SK-N-SH (cell line): ENCODE measurements at regions not wholly inside any gene's neighbourhood (a gene's known extent, or its start where the extent isn't known, plus 50 kb on each side); places are given as distances from the start of the nearest gene placed in this dataset.

Experiments used
- CTCF ChIA-PET: fragments of 300-600, 350-600 bp; formaldehyde crosslinking; extraction: SDS; loops from one replicate; lab custom pipeline; 2021; lab: Yijun Ruan, JAX
- POLR2A ChIA-PET: fragments of 350-600 bp; sonication (Branson Sonifier 250); formaldehyde crosslinking; extraction: SDS; loops from one replicate; lab custom pipeline; 2020; ENCODE audit warnings: antibody characterized with exemption, inconsistent platforms; lab: Yijun Ruan, JAX
- DNase-seq: peaks from one replicate; pipeline ENCODE4 v3.0.0; 2012
- H2AFZ ChIP-seq: fragments of 200-600 bp; sonication (generic); 2 replicates; pipeline ENCODE4 v1.8.1; 2016; ENCODE audit warnings: antibody characterized with exemption, mild to moderate bottlenecking, low read depth
- H3F3A ChIP-seq: fragments of 200-600 bp; sonication (generic); replicated peaks from 2 replicates; pipeline ENCODE3; 2016; ENCODE audit warnings: antibody characterized with exemption, mild to moderate bottlenecking; ENCODE audit not compliant: insufficient read depth
- H3K27ac ChIP-seq, 2 experiments: fragments of 200-500 bp in 1 of 2; fragments of 200-600 bp in 1 of 2; sonication (Bioruptor generic) in 1 of 2; sonication (generic), shearing (Covaris generic) in 1 of 2; 2 replicates each; pipeline versions ENCODE4 v1.5.1 to v1.6.1; 2014 to 2016; ENCODE audit warnings: low read depth in 2 of 2, inconsistent platforms in 1 of 2, low read length in 1 of 2, mild to moderate bottlenecking in 1 of 2, mixed read lengths in 1 of 2
- H3K27me3 ChIP-seq: fragments of 200-600 bp; sonication (generic), shearing (Covaris generic); 2 replicates; pipeline ENCODE4 v1.6.1; 2016; ENCODE audit warnings: mixed run types; ENCODE audit not compliant: insufficient read depth
- H3K36me3 ChIP-seq, 2 experiments: fragments of 200-500 bp in 1 of 2; fragments of 200-600 bp in 1 of 2; sonication (Bioruptor generic) in 1 of 2; sonication (generic) in 1 of 2; replicated peaks in 1 of 2; 2 replicates each; pipeline versions ENCODE3 to v1.5.1; 2014 to 2016; ENCODE audit warnings: low read length in 1 of 2, mild to moderate bottlenecking in 1 of 2; ENCODE audit not compliant: insufficient read depth in 2 of 2, control insufficient read depth in 1 of 2
- H3K4me1 ChIP-seq, 2 experiments: fragments of 200-500 bp in 1 of 2; fragments of 200-600 bp in 1 of 2; sonication (Bioruptor generic) in 1 of 2; sonication (generic), shearing (Covaris generic) in 1 of 2; 2 replicates each; pipeline versions ENCODE4 v1.5.1 to v1.6.1; 2014 to 2016; ENCODE audit warnings: low read depth in 1 of 2, low read length in 1 of 2, mixed run types in 1 of 2; ENCODE audit not compliant: insufficient read depth in 2 of 2, control insufficient read depth in 1 of 2
- H3K4me2 ChIP-seq: fragments of 200-600 bp; sonication (generic), shearing (Covaris generic); 2 replicates; pipeline ENCODE4 v1.6.1; 2017; ENCODE audit warnings: mixed run types
- H3K4me3 ChIP-seq, 2 experiments: fragments of 200-500 bp in 1 of 2; fragments of 200-600 bp in 1 of 2; sonication (Bioruptor generic) in 1 of 2; sonication (generic), shearing (Covaris generic) in 1 of 2; 2 replicates each; pipeline versions ENCODE4 v1.5.1 to v1.8.1; 2014 to 2016; ENCODE audit warnings: low read depth in 2 of 2, inconsistent platforms in 1 of 2, low read length in 1 of 2, mild to moderate bottlenecking in 1 of 2, mixed read lengths in 1 of 2, moderate library complexity in 1 of 2
- H3K79me2 ChIP-seq: fragments of 200-600 bp; sonication (generic); 2 replicates; pipeline ENCODE4 v1.8.1; 2017; ENCODE audit warnings: mild to moderate bottlenecking; ENCODE audit not compliant: insufficient read depth
- H3K9ac ChIP-seq: fragments of 200-600 bp; sonication (generic); 2 replicates; pipeline ENCODE4 v1.6.1; 2017; ENCODE audit warnings: mixed run types
- H3K9me2 ChIP-seq: fragments of 200-600 bp; sonication (generic); 2 replicates; pipeline ENCODE4 v1.6.1; 2017; ENCODE audit warnings: mixed run types
- H3K9me3 ChIP-seq: fragments of 200-600 bp; sonication (generic); 2 replicates; pipeline ENCODE4 v1.6.1; 2017; ENCODE audit warnings: mixed run types, mild to moderate bottlenecking, moderate library complexity
- H4K20me1 ChIP-seq: fragments of 200-600 bp; sonication (generic); 2 replicates; pipeline ENCODE4 v1.6.1; 2017; ENCODE audit warnings: mild to moderate bottlenecking, mixed run types; ENCODE audit not compliant: insufficient read depth
- ELF1 ChIP-seq: IDR thresholded peaks from 2 replicates; pipeline ENCODE4 v1.4.0; 2012
- EZH2phosphoT487 ChIP-seq: fragments of 200-600 bp; sonication (generic); IDR thresholded peaks from 2 replicates; pipeline ENCODE4 v1.6.1; 2017; ENCODE audit warnings: low read depth, mixed run types, mild to moderate bottlenecking, antibody characterized with exemption, moderate library complexity, borderline replicate concordance
- FOSL2 ChIP-seq: IDR thresholded peaks from 2 replicates; pipeline ENCODE4 v1.4.0; 2012; ENCODE audit warnings: low read depth, mild to moderate bottlenecking, moderate library complexity, borderline replicate concordance
- FOXJ3 ChIP-seq: sonication (generic); formaldehyde crosslinking; IDR thresholded peaks from 2 replicates; pipeline ENCODE4 v1.5.1; 2020; ENCODE audit warnings: mild to moderate bottlenecking, missing genetic modification reagents
- GATA2 ChIP-seq: sonication (generic); formaldehyde crosslinking; IDR thresholded peaks from 2 replicates; pipeline ENCODE4 v1.5.0; 2020; ENCODE audit warnings: mild to moderate bottlenecking, missing genetic modification reagents
- JUND ChIP-seq: IDR thresholded peaks from 2 replicates; pipeline ENCODE4 v1.4.0; 2012
- MEF2A ChIP-seq: IDR thresholded peaks from 2 replicates; pipeline ENCODE4 v1.4.0; 2012; ENCODE audit warnings: low read depth, borderline replicate concordance
- NRF1 ChIP-seq: IDR thresholded peaks from 2 replicates; pipeline ENCODE4 v1.6.1; 2012; ENCODE audit warnings: low read depth, mild to moderate bottlenecking, low read length
- RCOR1 ChIP-seq: fragments of 150-350 bp; IDR thresholded peaks from 2 replicates; pipeline ENCODE4 v1.6.1; 2017; ENCODE audit warnings: antibody characterized with exemption, low read length
- RFX5 ChIP-seq: IDR thresholded peaks from 2 replicates; pipeline ENCODE4 v1.6.1; 2012; ENCODE audit warnings: mild to moderate bottlenecking, improper control_type of control experiment, low read length
- SIN3A ChIP-seq: IDR thresholded peaks from 2 replicates; pipeline ENCODE4 v1.6.1; 2012; ENCODE audit warnings: low read depth, mild to moderate bottlenecking, low read length, moderate library complexity, borderline replicate concordance
- SMC3 ChIP-seq: IDR thresholded peaks from 2 replicates; pipeline ENCODE4 v1.6.1; 2012; ENCODE audit warnings: low read depth, low read length, improper control_type of control experiment
- TAF1 ChIP-seq: IDR thresholded peaks from 2 replicates; pipeline ENCODE4 v1.6.1; 2012; ENCODE audit warnings: low read depth, mild to moderate bottlenecking, low read length, moderate library complexity, borderline replicate concordance
- TCF12 ChIP-seq: IDR thresholded peaks from 2 replicates; pipeline ENCODE4 v1.4.0; 2012
- WGBS: methylation state at CpG from one replicate; pipeline ENCODE4 v1.1.6; 2017; ENCODE audit warnings: low lambda C conversion rate; 5-methylcytosine and 5-hydroxymethylcytosine counted together
- TF ChIP-seq, protein P1 (sequence below): IDR thresholded peaks from 2 replicates; pipeline ENCODE4 v1.4.0; 2012; ENCODE audit warnings: low read depth, borderline replicate concordance
- TF ChIP-seq, protein P2 (sequence below): fragments of 150-350 bp; IDR thresholded peaks from 2 replicates; pipeline ENCODE4 v1.6.1; 2017; ENCODE audit warnings: antibody characterized with exemption, low read length, low read depth, borderline replicate concordance
- TF ChIP-seq, protein P3 (sequence below): IDR thresholded peaks from 2 replicates; pipeline ENCODE4 v1.4.0; 2012; ENCODE audit warnings: low read depth
- TF ChIP-seq, protein P4 (sequence below): IDR thresholded peaks from 2 replicates; pipeline ENCODE4; 2012
- TF ChIP-seq, protein P5 (sequence below): fragments of 200-600 bp; sonication (generic); IDR thresholded peaks from 2 replicates; pipeline ENCODE4 v1.6.1; 2017; ENCODE audit warnings: antibody characterized with exemption, mild to moderate bottlenecking, moderate library complexity

DNA sequence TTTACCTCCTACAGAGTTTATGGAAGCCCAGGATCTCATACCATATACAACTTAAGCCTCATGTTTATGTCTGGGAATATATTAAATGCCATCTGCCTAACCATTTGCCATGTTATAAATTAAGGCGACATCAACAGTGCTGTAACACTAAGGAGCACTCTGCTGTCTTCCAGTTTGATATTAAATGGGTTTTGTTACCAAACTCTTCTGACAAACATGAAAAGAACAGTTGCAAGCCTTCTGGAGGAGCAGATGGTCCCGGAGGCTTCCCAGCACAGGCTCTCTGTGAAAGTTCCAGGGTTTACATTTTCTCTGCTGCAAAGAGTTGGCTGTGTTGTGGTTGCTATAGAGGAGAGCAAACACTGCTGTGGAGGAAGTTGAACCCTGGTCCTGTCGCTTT, 545.3 kb upstream of the SALL1 start:
- no peak overlapping the region for H3K4me3 ChIP-seq
- H2AFZ ChIP-seq: no peak overlapping the region
- ChIA-PET CTCF (no interaction called here), POLR2A (no interaction called here)
- no peaks in the 10 kb centered on the region for H3K27me3 ChIP-seq
- no peaks in the 10 kb centered on the region for H3F3A ChIP-seq
- no peaks in the 10 kb centered on the region for H3K9me2 ChIP-seq
- H3K27ac ChIP-seq: no peak overlapping the region
- H3K9ac ChIP-seq: no peak overlapping the region
- H4K20me1 ChIP-seq: no peaks in the 10 kb centered on the region
- DNase-seq: no peak
- H3K79me2 ChIP-seq: no peaks in the 10 kb centered on the region
- H3K4me1 ChIP-seq: no peaks in the 10 kb centered on the region
- no peak for TF ChIP-seq FOXJ3 (CRISPR knock-in tag)
- TF ChIP-seq, protein P1, sequence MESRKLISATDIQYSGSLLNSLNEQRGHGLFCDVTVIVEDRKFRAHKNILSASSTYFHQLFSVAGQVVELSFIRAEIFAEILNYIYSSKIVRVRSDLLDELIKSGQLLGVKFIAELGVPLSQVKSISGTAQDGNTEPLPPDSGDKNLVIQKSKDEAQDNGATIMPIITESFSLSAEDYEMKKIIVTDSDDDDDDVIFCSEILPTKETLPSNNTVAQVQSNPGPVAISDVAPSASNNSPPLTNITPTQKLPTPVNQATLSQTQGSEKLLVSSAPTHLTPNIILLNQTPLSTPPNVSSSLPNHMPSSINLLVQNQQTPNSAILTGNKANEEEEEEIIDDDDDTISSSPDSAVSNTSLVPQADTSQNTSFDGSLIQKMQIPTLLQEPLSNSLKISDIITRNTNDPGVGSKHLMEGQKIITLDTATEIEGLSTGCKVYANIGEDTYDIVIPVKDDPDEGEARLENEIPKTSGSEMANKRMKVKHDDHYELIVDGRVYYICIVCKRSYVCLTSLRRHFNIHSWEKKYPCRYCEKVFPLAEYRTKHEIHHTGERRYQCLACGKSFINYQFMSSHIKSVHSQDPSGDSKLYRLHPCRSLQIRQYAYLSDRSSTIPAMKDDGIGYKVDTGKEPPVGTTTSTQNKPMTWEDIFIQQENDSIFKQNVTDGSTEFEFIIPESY: no peak
- no peak for TF ChIP-seq SMC3
- no peak for TF ChIP-seq TCF12
- no peak for TF ChIP-seq SIN3A
- no peak for TF ChIP-seq RCOR1
- no peak for TF ChIP-seq FOSL2
- no peak for TF ChIP-seq RFX5
- TF ChIP-seq NRF1: no peak
- TF ChIP-seq EZH2phosphoT487: no peak
- TF ChIP-seq, protein P2, sequence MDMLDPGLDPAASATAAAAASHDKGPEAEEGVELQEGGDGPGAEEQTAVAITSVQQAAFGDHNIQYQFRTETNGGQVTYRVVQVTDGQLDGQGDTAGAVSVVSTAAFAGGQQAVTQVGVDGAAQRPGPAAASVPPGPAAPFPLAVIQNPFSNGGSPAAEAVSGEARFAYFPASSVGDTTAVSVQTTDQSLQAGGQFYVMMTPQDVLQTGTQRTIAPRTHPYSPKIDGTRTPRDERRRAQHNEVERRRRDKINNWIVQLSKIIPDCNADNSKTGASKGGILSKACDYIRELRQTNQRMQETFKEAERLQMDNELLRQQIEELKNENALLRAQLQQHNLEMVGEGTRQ: no peak
- TF ChIP-seq ELF1: no peak
- TF ChIP-seq GATA2 (CRISPR knock-in tag): no peak
- TF ChIP-seq, protein P3, sequence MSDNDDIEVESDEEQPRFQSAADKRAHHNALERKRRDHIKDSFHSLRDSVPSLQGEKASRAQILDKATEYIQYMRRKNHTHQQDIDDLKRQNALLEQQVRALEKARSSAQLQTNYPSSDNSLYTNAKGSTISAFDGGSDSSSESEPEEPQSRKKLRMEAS: no peak
- TF ChIP-seq, protein P4, sequence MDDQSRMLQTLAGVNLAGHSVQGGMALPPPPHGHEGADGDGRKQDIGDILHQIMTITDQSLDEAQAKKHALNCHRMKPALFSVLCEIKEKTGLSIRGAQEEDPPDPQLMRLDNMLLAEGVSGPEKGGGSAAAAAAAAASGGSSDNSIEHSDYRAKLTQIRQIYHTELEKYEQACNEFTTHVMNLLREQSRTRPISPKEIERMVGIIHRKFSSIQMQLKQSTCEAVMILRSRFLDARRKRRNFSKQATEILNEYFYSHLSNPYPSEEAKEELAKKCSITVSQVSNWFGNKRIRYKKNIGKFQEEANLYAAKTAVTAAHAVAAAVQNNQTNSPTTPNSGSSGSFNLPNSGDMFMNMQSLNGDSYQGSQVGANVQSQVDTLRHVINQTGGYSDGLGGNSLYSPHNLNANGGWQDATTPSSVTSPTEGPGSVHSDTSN: no peak
- TF ChIP-seq MEF2A: no peak
- TF ChIP-seq JUND: no peak
- TF ChIP-seq TAF1: no peak
- TF ChIP-seq, protein P5, sequence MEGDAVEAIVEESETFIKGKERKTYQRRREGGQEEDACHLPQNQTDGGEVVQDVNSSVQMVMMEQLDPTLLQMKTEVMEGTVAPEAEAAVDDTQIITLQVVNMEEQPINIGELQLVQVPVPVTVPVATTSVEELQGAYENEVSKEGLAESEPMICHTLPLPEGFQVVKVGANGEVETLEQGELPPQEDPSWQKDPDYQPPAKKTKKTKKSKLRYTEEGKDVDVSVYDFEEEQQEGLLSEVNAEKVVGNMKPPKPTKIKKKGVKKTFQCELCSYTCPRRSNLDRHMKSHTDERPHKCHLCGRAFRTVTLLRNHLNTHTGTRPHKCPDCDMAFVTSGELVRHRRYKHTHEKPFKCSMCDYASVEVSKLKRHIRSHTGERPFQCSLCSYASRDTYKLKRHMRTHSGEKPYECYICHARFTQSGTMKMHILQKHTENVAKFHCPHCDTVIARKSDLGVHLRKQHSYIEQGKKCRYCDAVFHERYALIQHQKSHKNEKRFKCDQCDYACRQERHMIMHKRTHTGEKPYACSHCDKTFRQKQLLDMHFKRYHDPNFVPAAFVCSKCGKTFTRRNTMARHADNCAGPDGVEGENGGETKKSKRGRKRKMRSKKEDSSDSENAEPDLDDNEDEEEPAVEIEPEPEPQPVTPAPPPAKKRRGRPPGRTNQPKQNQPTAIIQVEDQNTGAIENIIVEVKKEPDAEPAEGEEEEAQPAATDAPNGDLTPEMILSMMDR: no peak
- no peak overlapping the region for H3K4me2 ChIP-seq
- H3K36me3 ChIP-seq: no peaks in the 10 kb centered on the region
- WGBS: 19% methylated on average over 2 of the region's 3 CpGs
- no peaks in the 10 kb centered on the region; the same call in 1 of the 2 replicates for H3K9me3 ChIP-seq
